GM19395 (cell line): ENCODE measurements at regions not wholly inside any gene's neighbourhood (a gene's known extent, or its start where the extent isn't known, plus 50 kb on each side); places are given as distances from the start of the nearest gene placed in this dataset.

Experiments used
- ATAC-seq: cut with Tn5 transposase; IDR thresholded peaks from one replicate; pipeline ENCODE4 v1.9.1; 2021; ENCODE audit warnings: mild to moderate bottlenecking, moderate library complexity; ENCODE audit not compliant: unreplicated experiment

- ATAC-seq, result no peak
Measured at GRCh38 chr1:96048572-96049212, 672.9 kb upstream of the PTBP2 start.

- ATAC-seq, result no peak
Measured at GRCh38 chr1:96049759-96050409, 671.7 kb upstream of the PTBP2 start.

DNA sequence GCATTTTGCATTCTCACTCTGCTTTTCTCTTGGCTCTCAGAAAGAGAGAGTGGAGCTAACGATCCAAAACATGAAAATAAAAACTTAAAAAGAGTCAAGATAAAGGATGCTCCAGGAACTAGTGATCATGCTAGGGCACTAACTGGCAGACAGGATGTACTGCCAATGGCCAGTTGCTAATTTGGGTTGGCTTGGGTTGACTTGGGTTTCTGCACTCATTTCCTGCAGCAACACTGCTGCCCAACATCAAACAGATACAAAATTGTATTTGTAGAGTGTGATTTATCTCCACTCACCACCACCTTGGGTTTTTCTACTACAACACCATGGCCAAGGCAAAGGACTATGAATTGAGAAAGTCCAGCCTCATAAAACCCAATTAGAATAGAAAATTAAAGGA, 662.3 kb upstream of the PTBP2 start:
- ATAC-seq, result no peak

DNA sequence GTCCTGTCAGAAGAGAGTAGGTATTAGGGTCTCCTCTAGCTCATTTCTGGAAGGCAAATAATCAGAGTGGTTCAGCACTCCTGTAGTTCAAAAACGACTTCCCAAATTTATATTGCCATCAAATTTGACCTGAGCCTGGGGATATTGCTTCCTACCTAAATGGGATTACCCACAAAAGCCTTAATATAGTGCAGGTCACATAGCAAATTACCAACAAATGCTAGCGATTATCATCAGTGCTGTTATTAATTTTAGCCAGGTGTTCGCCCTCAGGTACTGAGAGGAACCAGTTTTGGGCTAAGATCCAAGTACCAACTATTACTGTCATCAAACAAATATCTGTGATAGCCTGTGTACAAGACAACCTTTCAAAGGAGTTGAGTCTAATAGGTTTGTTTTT, 661.8 kb upstream of the PTBP2 start:
- ATAC-seq, result no peak

DNA sequence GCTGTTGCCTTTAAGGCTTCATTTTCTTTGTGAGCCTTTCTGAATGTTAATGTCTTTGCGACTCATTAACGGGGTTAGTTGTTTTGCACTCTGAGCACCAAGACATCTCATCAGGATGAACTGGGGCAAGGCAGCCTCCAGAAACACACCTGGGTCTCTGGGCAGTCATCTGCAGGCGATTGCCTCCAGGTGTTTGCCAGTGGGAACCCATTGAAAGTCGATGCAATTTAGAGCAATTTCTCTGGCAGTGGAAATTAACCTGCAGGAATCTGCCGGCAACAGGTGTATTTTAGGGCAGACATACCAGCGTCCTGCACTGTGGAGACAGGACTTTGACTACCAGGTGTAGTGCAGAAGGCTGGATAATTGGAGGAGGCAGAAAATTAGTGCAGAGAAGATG, 661.0 kb upstream of the PTBP2 start:
- no peak for ATAC-seq

DNA sequence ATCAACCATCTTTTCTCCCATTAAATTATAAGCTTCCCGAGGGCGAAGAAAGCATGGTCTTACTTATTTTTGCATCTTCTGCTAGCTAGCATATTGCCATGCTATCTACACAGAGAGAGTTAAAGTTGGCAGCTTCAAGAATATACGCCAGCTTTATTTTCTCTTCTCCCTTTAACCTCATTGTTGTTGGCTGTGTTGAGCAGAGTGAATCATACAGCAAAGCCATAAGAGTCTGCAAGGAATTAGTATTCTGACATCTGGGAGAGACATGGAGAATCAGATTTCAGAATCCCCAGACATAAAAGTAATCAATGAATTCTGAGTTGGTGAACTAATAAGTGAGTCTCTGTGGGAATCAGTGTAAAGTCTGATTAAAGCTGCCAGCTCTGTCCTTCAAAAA, 649.6 kb upstream of the PTBP2 start:
- ATAC-seq, result no peak

GRCh38 chr1:96073100-96073499, 648.5 kb upstream of the PTBP2 start:
- ATAC-seq, result peak; percentile 56

DNA sequence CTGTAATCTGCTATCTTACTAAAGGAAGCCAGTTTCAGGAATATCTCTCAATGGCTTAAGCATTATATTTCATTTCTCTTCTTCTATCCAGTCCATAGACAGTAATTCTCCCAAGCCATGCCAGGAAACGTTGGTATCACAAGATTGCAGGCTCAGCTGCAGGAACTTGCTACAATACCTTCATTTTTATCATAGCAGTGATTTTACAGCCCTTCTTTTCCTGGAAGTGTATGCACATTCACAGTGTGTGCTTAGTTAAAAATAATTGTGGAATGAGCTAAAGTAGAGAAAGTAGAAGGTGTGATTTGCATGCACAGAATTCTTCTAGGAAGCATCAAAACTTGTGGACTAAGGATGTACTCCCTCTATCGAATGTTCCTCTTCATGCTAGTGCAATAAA, 647.2 kb upstream of the PTBP2 start:
- ATAC-seq, result no peak

- no peak for ATAC-seq
Measured at GRCh38 chr1:96074876-96075577, 646.6 kb upstream of the PTBP2 start.

GRCh38 chr1:96075704-96076455, 645.7 kb upstream of the PTBP2 start:
- no peak for ATAC-seq

DNA sequence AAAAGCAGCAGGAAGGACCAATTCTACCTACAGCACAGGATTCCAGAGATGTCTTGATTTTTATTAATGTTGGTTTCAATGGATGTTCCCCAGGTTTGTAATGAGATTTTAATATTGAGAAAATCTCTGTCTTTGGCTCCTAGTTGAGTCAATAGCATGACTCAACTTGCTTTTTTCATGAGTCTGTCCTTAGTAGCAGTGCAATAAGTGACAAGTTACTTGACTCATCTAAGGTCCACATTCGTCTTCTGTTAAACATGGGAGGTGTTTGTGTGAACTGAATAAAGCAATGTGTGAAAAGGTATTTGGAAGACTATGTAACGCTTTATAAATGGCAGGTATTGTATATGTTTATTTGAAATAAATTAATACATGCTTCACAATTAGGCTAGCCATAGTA, 645.0 kb upstream of the PTBP2 start:
- no peak for ATAC-seq

- ATAC-seq, result no peak
Measured at GRCh38 chr1:96079581-96079980, 642.0 kb upstream of the PTBP2 start.

DNA sequence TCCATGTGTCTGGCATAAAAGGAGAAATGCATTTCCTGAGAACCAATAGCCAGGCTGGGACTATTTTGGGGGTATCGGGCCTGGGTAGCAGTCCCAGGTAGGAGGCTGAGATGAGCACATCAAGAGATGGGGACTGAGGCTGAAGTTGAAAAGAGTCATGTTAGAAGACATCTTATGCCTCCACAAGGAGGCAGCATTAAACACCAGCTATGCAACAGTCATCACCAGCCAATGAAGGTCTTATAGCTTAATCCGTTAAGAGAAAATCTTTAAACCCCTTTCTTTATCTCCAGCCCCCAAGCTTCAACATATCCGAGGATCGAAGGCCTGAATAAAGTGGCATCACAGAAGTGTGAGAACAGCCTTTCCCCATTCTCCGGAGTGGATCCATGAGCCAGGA, 640.7 kb upstream of the PTBP2 start:
- no peak for ATAC-seq

GRCh38 chr1:96087719-96088118, 633.9 kb upstream of the PTBP2 start:
- no peak for ATAC-seq

DNA sequence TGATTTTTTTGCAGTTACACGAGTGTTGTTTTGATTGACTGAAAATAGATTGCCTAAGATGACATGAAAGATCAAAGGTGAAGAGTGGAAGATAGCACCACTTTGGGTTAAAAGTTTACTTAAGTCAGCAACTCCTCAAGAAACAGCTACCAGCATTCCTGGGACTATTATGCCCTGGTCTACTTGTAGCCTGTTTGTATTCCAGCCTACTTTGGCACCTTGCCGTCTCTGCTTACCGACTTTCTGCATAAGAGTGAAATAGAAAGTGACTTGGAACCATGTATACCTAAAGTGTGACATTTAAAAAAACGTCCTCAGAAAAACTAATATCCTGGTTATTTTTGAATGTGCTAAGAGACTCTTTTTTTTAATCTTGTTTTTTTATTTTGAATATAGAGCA, 631.5 kb upstream of the PTBP2 start:
- ATAC-seq, result no peak

DNA sequence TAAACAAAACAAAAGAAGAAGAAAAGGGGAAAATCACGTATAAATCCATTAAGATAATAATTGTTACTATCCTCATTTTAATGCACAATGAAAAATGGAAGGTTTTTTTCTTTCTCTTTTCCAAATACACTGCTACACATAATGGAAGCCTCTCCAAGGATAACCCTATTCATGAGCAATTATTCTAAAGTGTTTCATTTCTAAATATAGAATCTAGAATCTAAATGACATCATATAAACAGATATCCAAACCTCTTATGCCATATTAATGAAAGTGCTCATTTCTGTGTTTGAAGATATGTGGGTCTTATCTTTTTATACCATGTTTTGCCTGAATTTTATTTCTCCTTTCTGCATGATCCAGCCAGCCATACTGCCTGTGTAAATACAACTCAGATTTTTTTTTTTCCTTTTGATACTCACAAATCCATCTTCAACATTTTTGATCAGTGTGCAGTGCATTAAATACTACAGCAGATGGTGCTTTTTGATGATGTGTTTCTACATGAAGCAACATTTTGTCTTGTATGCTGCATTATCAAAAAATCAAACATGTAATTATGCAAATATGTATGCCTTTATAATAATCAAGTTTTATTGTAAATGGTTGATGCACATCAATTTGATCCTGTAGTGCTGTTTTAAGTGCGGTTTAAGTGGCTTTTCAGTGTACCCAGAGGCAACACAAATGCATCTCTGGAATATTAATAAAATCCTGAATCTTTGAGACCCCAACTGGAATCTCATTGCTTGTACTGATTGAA, 625.6 kb upstream of the PTBP2 start:
- ATAC-seq, result no peak

GRCh38 chr1:96096613-96097321, 624.8 kb upstream of the PTBP2 start:
- ATAC-seq, result no peak

DNA sequence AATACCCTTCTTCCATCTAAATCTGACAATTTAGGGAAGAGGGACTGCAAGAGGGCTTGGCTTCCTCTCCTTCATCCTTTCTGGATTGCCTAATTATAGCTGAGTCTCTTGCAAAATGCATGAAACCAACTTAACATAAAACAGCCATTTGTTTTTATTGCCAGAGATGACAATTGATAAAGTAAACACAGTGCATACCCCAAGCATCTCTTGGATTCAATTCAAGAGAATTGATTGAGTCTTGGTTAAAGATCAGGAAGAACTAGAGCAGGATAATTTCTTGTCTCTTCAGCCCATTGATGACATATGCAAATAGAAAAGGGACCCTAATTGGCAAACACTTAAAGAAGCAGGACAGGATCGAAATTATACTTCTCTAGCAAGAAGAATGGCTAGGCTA, 617.1 kb upstream of the PTBP2 start:
- no peak for ATAC-seq

DNA sequence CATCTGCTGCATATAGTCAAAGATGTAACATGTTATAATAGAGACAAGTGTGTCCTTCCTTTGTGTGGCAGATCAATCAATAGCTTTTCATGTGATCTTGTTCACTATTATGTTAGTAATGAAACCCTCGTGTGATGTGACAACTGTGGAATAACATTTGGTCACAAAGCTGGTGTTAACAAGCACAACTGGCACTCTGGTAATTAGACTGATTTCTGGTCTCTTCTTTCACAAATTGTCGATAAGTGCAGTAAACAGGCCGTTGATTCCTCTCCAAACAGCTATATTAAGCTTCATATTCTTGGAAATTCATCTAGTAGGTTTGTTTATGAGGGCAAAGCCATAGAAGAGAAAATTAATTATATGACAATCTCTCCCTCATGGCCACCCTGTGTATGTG, 616.7 kb upstream of the PTBP2 start:
- no peak for ATAC-seq

DNA sequence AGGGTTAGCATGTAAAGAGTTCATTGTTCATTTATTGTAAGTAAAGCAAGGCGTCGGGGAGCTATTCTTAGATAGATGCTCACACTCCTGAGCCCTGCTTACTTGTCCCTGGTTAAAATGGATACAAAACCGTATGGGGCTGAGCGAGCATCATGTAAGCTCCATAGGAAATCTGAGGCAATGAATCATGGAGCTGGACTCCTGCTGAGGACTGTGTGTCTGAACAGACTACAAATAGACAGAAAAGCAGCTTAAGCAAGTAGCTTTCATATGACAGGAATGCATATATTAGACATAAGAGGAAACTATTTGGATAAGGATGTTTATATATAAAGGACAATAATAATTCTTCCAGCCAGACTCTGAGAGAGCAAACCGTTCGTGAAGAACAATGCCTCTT, 604.9 kb upstream of the PTBP2 start:
- no peak for ATAC-seq
